WI38 (cell line): ENCODE measurements at regions not wholly inside any gene's neighbourhood (a gene's known extent, or its start where the extent isn't known, plus 50 kb on each side); places are given as distances from the start of the nearest gene placed in this dataset.
"Not testable (repeated sequence)": the region's sequence is repeated elsewhere in the genome, so short reads cannot be mapped to it uniquely, and the experiment has no call there.

ENCODE experiments used
- H3K4me3 ChIP-seq: 2 replicates; pipeline ENCODE4 v1.5.1; 2011; ENCODE audit warnings: low read depth, mild to moderate bottlenecking, control low read depth, low read length
- TF ChIP-seq, protein P1 (sequence below): IDR thresholded peaks from 2 replicates; pipeline ENCODE4 v1.5.1; 2012; ENCODE audit warnings: low read depth, mild to moderate bottlenecking, control low read depth, low read length

DNA sequence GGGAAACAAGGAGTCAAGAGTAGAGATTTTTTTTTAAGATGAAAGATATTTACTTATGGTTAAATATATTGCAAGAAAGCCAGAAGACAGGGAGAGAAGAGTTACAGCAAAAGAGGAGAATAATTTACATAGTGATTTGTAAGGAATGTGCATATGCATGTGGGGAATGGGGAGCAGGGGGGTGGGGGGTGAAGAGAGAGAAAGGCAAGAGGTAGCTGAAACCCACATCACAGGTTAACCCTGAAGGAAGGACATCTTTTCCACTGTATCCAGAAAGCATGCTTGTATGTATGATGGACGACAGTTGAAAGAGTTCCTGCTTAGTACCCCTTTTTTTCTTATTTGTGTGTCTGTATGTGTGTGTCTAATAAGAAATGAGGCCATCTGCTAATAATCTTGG, 371.9 kb downstream of the RAD51AP2 start:
- no peak overlapping the region for H3K4me3 ChIP-seq
- TF ChIP-seq, protein P1, sequence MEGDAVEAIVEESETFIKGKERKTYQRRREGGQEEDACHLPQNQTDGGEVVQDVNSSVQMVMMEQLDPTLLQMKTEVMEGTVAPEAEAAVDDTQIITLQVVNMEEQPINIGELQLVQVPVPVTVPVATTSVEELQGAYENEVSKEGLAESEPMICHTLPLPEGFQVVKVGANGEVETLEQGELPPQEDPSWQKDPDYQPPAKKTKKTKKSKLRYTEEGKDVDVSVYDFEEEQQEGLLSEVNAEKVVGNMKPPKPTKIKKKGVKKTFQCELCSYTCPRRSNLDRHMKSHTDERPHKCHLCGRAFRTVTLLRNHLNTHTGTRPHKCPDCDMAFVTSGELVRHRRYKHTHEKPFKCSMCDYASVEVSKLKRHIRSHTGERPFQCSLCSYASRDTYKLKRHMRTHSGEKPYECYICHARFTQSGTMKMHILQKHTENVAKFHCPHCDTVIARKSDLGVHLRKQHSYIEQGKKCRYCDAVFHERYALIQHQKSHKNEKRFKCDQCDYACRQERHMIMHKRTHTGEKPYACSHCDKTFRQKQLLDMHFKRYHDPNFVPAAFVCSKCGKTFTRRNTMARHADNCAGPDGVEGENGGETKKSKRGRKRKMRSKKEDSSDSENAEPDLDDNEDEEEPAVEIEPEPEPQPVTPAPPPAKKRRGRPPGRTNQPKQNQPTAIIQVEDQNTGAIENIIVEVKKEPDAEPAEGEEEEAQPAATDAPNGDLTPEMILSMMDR: no peak

DNA sequence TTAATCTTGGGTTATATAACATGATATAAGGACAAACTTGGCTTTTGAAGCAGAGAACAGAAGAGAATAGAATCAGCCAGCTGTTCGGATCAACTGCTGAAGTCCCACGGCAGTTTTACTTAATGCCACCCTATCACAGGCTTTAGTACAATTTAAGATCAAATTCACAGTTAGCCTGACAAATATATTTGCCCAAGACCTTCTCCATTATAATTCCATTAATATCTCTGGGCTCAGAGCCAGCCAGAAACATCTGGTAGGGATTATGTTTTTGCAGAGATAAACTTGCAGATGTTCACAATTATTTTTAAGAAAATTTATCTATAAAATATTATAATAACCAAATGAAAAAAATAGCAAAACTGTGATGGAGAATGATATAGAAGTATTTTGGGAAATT, 381.4 kb downstream of the RAD51AP2 start:
- H3K4me3 ChIP-seq: no peak overlapping the region
- TF ChIP-seq, protein P1: no peak

- TF ChIP-seq, protein P1: no peak
- H3K4me3 ChIP-seq: no peak overlapping the region
These were observed 382.0 kb downstream of the RAD51AP2 start for GRCh38 chr2:17136231-17136630.

DNA sequence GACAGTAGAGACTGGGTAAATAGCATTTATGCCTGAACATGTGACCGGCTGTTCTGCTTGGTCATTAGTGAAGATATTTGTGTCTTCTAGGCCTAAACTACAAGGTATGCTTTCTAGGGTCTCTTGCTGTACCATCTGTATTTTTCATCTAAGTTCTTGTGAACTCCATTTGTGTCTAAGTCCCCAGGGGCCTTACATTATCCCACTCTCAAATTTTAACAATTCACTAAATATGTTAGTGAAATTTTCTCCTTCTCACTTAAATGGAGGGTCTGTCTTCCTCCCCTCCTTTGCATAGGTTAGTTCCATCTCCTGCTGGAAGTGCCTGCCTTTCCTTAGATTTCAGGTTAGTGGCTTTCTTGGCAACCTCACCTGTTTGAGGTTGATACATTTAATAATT, 382.6 kb downstream of the RAD51AP2 start:
- TF ChIP-seq, protein P1: no peak
- no peak overlapping the region for H3K4me3 ChIP-seq

GRCh38 chr2:17133052-17133671, 385.1 kb downstream of the RAD51AP2 start:
- H3K4me3 ChIP-seq: no peak overlapping the region
- TF ChIP-seq, protein P1: no peak

GRCh38 chr2:17130627-17131026, 387.6 kb downstream of the RAD51AP2 start:
- H3K4me3 ChIP-seq: not testable (repeated sequence)

DNA sequence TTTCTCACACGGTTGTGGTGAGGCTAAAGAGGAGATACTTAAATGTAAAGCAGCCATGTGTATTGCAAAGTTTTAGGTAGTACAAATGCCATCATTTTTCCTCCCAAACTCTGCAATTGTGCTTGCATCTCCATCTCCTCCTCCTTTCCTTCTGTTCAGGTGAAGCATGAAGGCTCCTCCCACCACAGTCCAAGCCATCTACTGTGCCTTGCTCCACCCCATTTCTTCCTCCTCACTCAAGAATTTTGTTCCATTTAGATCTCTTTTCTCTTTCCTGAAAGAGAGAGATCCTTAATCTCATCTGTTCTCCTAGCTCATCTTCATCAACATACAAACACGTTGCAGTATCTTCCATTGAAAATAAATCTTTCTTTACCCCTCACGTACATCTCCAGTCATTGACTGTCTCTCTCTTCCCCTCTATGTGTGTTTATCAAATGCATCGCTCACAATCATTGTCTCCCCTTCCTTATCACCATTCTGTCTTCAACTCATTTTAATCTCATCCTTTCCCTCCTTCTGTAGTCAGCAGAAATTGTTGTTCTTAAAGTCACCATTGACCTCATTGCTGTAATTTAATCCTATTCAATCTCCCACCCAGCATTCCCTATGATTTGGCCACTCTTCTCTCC, 392.1 kb downstream of the RAD51AP2 start:
- no peak overlapping the region for H3K4me3 ChIP-seq
- TF ChIP-seq, protein P1: no peak
